ENCODE measurements at regions not wholly inside any gene's neighbourhood (a gene's known extent, or its start where the extent isn't known, plus 50 kb on each side); places are given as distances from the start of the nearest gene placed in this dataset.
"Not testable (repeated sequence)": the region's sequence is repeated elsewhere in the genome, so short reads cannot be mapped to it uniquely, and the experiment has no call there.

GRCh38 chr12:9455516-9455915 lies 152.2 kb downstream of the KLRB1 start:
- in situ Hi-C loops (cut with HindIII; ENCODE audit: low sequenced_read_pairs); DNase-seq (ENCODE audit: low spot score): not testable (repeated sequence)

GRCh38 chr12:9454021-9454420 lies 153.7 kb downstream of the KLRB1 start:
- DNase-seq (ENCODE audit: low spot score); in situ Hi-C loops (cut with HindIII; ENCODE audit: low sequenced_read_pairs): not testable (repeated sequence)

GRCh38 chr12:9450127-9450567 lies 157.6 kb downstream of the KLRB1 start:
- in situ Hi-C loops (cut with HindIII; ENCODE audit: low sequenced_read_pairs); DNase-seq (ENCODE audit: low spot score): not testable (repeated sequence)

GRCh38 chr12:9449657-9450126 lies 158.0 kb downstream of the KLRB1 start:
- DNase-seq (ENCODE audit: low spot score); in situ Hi-C loops (cut with HindIII; ENCODE audit: low sequenced_read_pairs): not testable (repeated sequence)

GRCh38 chr12:9449181-9449580 lies 158.5 kb downstream of the KLRB1 start:
- in situ Hi-C loops (cut with HindIII; ENCODE audit: low sequenced_read_pairs), result no loop called here

GRCh38 chr12:9448648-9449047 lies 159.1 kb downstream of the KLRB1 start:
- in situ Hi-C loops (cut with HindIII; ENCODE audit: low sequenced_read_pairs), result not testable (repeated sequence)
- DNase-seq (ENCODE audit: low spot score), result peak; percentile 10

More at GRCh38 chr12:9449181-9449580, 158.5 kb downstream of the KLRB1 start:
- no peak for DNase-seq (ENCODE audit: low spot score)

GRCh38 chr12:9447791-9448614 lies 159.7 kb downstream of the KLRB1 start:
- in situ Hi-C loops (cut with HindIII; ENCODE audit: low sequenced_read_pairs), result not testable (repeated sequence)
- peak; percentile 61 for DNase-seq (ENCODE audit: low spot score)

- in situ Hi-C loops (cut with HindIII; ENCODE audit: low sequenced_read_pairs), result not testable (repeated sequence)
These were observed 160.6 kb downstream of the KLRB1 start for GRCh38 chr12:9446883-9447761.

GRCh38 chr12:9440428-9440827 lies 167.3 kb downstream of the KLRB1 start:
- in situ Hi-C loops (cut with HindIII; ENCODE audit: low sequenced_read_pairs); DNase-seq (ENCODE audit: low spot score): not testable (repeated sequence)

More at GRCh38 chr12:9446883-9447761, 160.6 kb downstream of the KLRB1 start:
- DNase-seq (ENCODE audit: low spot score), result not testable (repeated sequence)

- in situ Hi-C loops (cut with HindIII; ENCODE audit: low sequenced_read_pairs); DNase-seq (ENCODE audit: low spot score): not testable (repeated sequence)
These were observed 172.0 kb downstream of the KLRB1 start for GRCh38 chr12:9435682-9436081.

GRCh38 chr12:9430385-9430784 lies 177.3 kb downstream of the KLRB1 start:
- DNase-seq (ENCODE audit: low spot score); in situ Hi-C loops (cut with HindIII; ENCODE audit: low sequenced_read_pairs): not testable (repeated sequence)

GRCh38 chr12:9428856-9429255 lies 178.9 kb downstream of the KLRB1 start:
- in situ Hi-C loops (cut with HindIII; ENCODE audit: low sequenced_read_pairs); DNase-seq (ENCODE audit: low spot score): not testable (repeated sequence)

GRCh38 chr12:9425429-9425828 lies 182.3 kb downstream of the KLRB1 start:
- in situ Hi-C loops (cut with HindIII; ENCODE audit: low sequenced_read_pairs); DNase-seq (ENCODE audit: low spot score): not testable (repeated sequence)

- in situ Hi-C loops (cut with HindIII; ENCODE audit: low sequenced_read_pairs); DNase-seq (ENCODE audit: low spot score): not testable (repeated sequence)
These were observed 183.5 kb downstream of the KLRB1 start for GRCh38 chr12:9424175-9424740.

- DNase-seq (ENCODE audit: low spot score); in situ Hi-C loops (cut with HindIII; ENCODE audit: low sequenced_read_pairs): not testable (repeated sequence)
These were observed 185.0 kb downstream of the KLRB1 start for GRCh38 chr12:9422689-9423088.

GRCh38 chr12:9421520-9422086 lies 186.1 kb downstream of the KLRB1 start:
- DNase-seq (ENCODE audit: low spot score), result not testable (repeated sequence)

GRCh38 chr12:9420817-9421519 lies 186.7 kb downstream of the KLRB1 start:
- in situ Hi-C loops (cut with HindIII; ENCODE audit: low sequenced_read_pairs); DNase-seq (ENCODE audit: low spot score): not testable (repeated sequence)

More at GRCh38 chr12:9421520-9422086, 186.1 kb downstream of the KLRB1 start:
- in situ Hi-C loops (cut with HindIII; ENCODE audit: low sequenced_read_pairs), result not testable (repeated sequence)

- DNase-seq (ENCODE audit: low spot score); in situ Hi-C loops (cut with HindIII; ENCODE audit: low sequenced_read_pairs): not testable (repeated sequence)
These were observed 189.1 kb downstream of the KLRB1 start for GRCh38 chr12:9418669-9419041.
